Hepatocyte (in vitro differentiated cells): ENCODE measurements at regions not wholly inside any gene's neighbourhood (a gene's known extent, or its start where the extent isn't known, plus 50 kb on each side); places are given as distances from the start of the nearest gene placed in this dataset.
"Not testable (repeated sequence)": the region's sequence is repeated elsewhere in the genome, so short reads cannot be mapped to it uniquely, and the experiment has no call there.

Experiments used
- EZH2 ChIP-seq: fragments of 200-600 bp; sonication (generic); IDR thresholded peaks from 2 replicates; pipeline ENCODE4 v1.6.1; 2016; ENCODE audit warnings: antibody characterized with exemption, mild to moderate bottlenecking, borderline replicate concordance
- TF ChIP-seq, protein P1 (sequence below): fragments of 200-600 bp; sonication (generic); IDR thresholded peaks from 2 replicates; pipeline ENCODE4 v1.5.1; 2016; ENCODE audit warnings: antibody characterized with exemption, mild to moderate bottlenecking; ENCODE audit not compliant: poor library complexity

DNA sequence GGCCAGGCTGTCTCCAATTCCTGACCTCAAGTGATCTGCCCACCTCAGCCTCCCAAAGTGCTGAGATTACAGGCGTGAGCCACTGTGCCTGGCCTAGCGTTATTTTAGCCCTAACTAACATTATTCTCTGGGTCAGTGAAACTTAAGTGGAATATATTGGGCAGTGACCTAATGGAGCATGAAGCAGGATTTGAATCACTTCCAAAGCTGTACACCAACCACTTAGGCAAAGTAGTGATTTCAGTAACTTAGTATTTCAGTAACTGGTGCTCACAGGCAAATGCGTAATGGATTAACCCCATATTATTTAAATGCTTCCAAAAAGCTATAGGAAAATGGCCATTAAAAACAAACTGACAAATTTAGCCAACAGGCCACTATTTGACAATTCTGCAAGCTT is 142.6 kb downstream of the FAM72B start:
- TF ChIP-seq, protein P1, sequence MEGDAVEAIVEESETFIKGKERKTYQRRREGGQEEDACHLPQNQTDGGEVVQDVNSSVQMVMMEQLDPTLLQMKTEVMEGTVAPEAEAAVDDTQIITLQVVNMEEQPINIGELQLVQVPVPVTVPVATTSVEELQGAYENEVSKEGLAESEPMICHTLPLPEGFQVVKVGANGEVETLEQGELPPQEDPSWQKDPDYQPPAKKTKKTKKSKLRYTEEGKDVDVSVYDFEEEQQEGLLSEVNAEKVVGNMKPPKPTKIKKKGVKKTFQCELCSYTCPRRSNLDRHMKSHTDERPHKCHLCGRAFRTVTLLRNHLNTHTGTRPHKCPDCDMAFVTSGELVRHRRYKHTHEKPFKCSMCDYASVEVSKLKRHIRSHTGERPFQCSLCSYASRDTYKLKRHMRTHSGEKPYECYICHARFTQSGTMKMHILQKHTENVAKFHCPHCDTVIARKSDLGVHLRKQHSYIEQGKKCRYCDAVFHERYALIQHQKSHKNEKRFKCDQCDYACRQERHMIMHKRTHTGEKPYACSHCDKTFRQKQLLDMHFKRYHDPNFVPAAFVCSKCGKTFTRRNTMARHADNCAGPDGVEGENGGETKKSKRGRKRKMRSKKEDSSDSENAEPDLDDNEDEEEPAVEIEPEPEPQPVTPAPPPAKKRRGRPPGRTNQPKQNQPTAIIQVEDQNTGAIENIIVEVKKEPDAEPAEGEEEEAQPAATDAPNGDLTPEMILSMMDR: not testable (repeated sequence)
- TF ChIP-seq EZH2: not testable (repeated sequence)
